ENCODE measurements at regions not wholly inside any gene's neighbourhood (a gene's known extent, or its start where the extent isn't known, plus 50 kb on each side); places are given as distances from the start of the nearest gene placed in this dataset.

- DNase-seq, result no peak
These were observed 97.4 kb downstream of the FOXL3 start for GRCh38 chr7:387132-388022.

GRCh38 chr7:388023-388960 is 98.3 kb downstream of the FOXL3 start:
- no peak for DNase-seq

GRCh38 chr7:388961-389701 is 99.2 kb downstream of the FOXL3 start:
- DNase-seq, result no peak

GRCh38 chr7:389911-390601 is 100.1 kb downstream of the FOXL3 start:
- no peak for DNase-seq

- no peak for DNase-seq
These were observed 100.9 kb downstream of the FOXL3 start for GRCh38 chr7:390761-391410.

GRCh38 chr7:391411-391951 is 101.5 kb downstream of the FOXL3 start:
- DNase-seq, result no peak

- DNase-seq, result no peak
These were observed 102.1 kb downstream of the FOXL3 start for GRCh38 chr7:391961-392524.

- DNase-seq, result no peak
These were observed 102.9 kb downstream of the FOXL3 start for GRCh38 chr7:392822-393221.

GRCh38 chr7:395643-396042 is 105.7 kb downstream of the FOXL3 start:
- DNase-seq, result no peak

GRCh38 chr7:398888-399287 is 108.9 kb downstream of the FOXL3 start:
- DNase-seq, result no peak

GRCh38 chr7:400901-401485 is 111.0 kb downstream of the FOXL3 start:
- no peak for DNase-seq

- DNase-seq, result no peak
These were observed 111.5 kb downstream of the FOXL3 start for GRCh38 chr7:401495-401894.

GRCh38 chr7:404812-405488 is 114.7 kb downstream of the PDGFA start:
- DNase-seq, result no peak

GRCh38 chr7:405489-406211 is 114.0 kb downstream of the PDGFA start:
- no peak for DNase-seq

- no peak for DNase-seq
These were observed 111.7 kb downstream of the PDGFA start for GRCh38 chr7:407721-408539.

GRCh38 chr7:408751-409311 is 110.8 kb downstream of the PDGFA start:
- DNase-seq, result no peak

GRCh38 chr7:409339-410281 is 110.0 kb downstream of the PDGFA start:
- DNase-seq, result no peak
